Activated CD4-positive, alpha-beta T cell treated with anti-CD3 and anti-CD28 coated beads for 36 hours (primary cell): ENCODE measurements at regions not wholly inside any gene's neighbourhood (a gene's known extent, or its start where the extent isn't known, plus 50 kb on each side); places are given as distances from the start of the nearest gene placed in this dataset.

Experiments used
- ATAC-seq: fragments of 200-7000 bp; cut with Tn5 transposase; one replicate; pipeline ENCODE4 v1.10.0; 2021; ENCODE audit warnings: mild to moderate bottlenecking, moderate library complexity
- CTCF ChIA-PET: fragments of 350-600 bp; sonication (Branson Sonifier 250); formaldehyde crosslinking; loops from one replicate; lab custom pipeline; 2021; ENCODE audit warnings: antibody characterized with exemption; lab: Charles Lee
- POLR2A ChIA-PET: fragments of 350-600 bp; sonication (Branson Sonifier 250); formaldehyde crosslinking; loops from one replicate; lab custom pipeline; 2021; ENCODE audit warnings: antibody characterized with exemption, inconsistent platforms; lab: Charles Lee
- DNase-seq: peaks from one replicate; pipeline ENCODE4 v3.0.0-alpha.2; 2020
- H3K27ac Mint-ChIP-seq: one replicate; pipeline ENCODE4 v1.8.0; 2021; ENCODE audit warnings: mixed read lengths
- H3K27me3 Mint-ChIP-seq: one replicate; pipeline ENCODE4 v1.8.0; 2021; ENCODE audit warnings: mixed read lengths
- H3K36me3 Mint-ChIP-seq: one replicate; pipeline ENCODE4 v1.8.0; 2021; ENCODE audit warnings: low read depth, mixed read lengths
- H3K4me1 Mint-ChIP-seq: one replicate; pipeline ENCODE4 v1.8.0; 2021; ENCODE audit warnings: mixed read lengths
- H3K4me3 Mint-ChIP-seq: one replicate; pipeline ENCODE4 v1.8.0; 2021; ENCODE audit warnings: mild to moderate bottlenecking, moderate library complexity, mixed read lengths
- H3K9me3 Mint-ChIP-seq: one replicate; pipeline ENCODE4 v1.8.0; 2021; ENCODE audit warnings: low read depth, mixed read lengths
- intact Hi-C, 2 experiments: fragments of 100-400 bp; cut with DNase I in 1 of 2; cut with micrococcal nuclease in 1 of 2; formaldehyde crosslinking; loops; one replicate each; pipeline versions ENCODE4 v1.14.2 to v1.15.1; 2022 to 2024; cut with DNase I, micrococcal nuclease

DNA sequence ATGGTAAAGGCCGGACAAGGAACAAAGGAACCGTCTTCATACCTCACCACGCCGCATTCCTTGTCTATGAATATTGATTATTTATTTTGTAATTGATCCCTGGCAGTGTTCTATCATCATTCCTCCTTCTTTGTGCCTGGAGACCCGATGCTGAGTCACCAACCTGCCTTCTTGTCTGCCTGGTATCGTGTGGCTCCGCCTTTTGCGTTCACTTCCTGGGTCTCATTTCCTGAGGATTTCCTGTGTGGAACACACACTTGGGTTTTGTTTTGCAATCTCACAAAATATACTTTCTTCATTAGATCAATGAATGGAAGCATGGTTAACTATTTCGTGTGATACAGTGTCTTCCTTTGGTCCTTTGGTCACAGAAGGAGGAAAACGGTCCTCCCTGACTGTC is 95.5 kb upstream of the SNTG2 start:
- intact Hi-C loops: loop anchor here (2.0 to 5.0 kb wide), 2 partner anchors 692 to 697 kb away; no protein-coding TSS in a partner anchor
- Mint-ChIP-seq H3K4me1 (peaks cover 12% of the 10 kb centered on the region), H3K27ac (no peak overlapping the region), H3K9me3 (peaks cover 2% of the 10 kb centered on the region), H3K27me3 (no peaks in the 10 kb centered on the region), H3K36me3 (no peaks in the 10 kb centered on the region), H3K4me3 (no peak overlapping the region)
- ATAC-seq (no peak), DNase-seq (no peak)
- CTCF ChIA-PET: no interaction called here
- POLR2A ChIA-PET: no interaction called here

- CTCF ChIA-PET: no interaction called here
- intact Hi-C loops: loop anchor here in 1 of 2 experiments (2.0 kb wide), 1 partner anchor 692 kb away; no protein-coding TSS in a partner anchor
These were observed 96.2 kb upstream of the SNTG2 start for GRCh38 chr2:854460-854859.

GRCh38 chr2:853203-853870 is 97.3 kb upstream of the SNTG2 start:
- H3K4me1 Mint-ChIP-seq: peaks cover 12% of the 10 kb centered on the region
- intact Hi-C loops: no loop called here
- no peak overlapping the region for H3K27ac Mint-ChIP-seq
- H3K36me3 Mint-ChIP-seq: no peaks in the 10 kb centered on the region
- DNase-seq (no peak), ATAC-seq (no peak)
- CTCF ChIA-PET: no interaction called here
- peaks cover 2% of the 10 kb centered on the region for H3K27me3 Mint-ChIP-seq
- H3K4me3 Mint-ChIP-seq: no peak overlapping the region
- peaks cover 2% of the 10 kb centered on the region for H3K9me3 Mint-ChIP-seq
- POLR2A ChIA-PET: interaction anchor here (0.7 kb wide), 1 partner anchor 351 kb away, joined by 3 read pairs; no protein-coding TSS in a partner anchor

More at GRCh38 chr2:854460-854859, 96.2 kb upstream of the SNTG2 start:
- Mint-ChIP-seq H3K4me3 (no peak overlapping the region), H3K27ac (no peak overlapping the region), H3K4me1 (peaks cover 12% of the 10 kb centered on the region), H3K36me3 (no peaks in the 10 kb centered on the region), H3K9me3 (peaks cover 2% of the 10 kb centered on the region), H3K27me3 (no peaks in the 10 kb centered on the region)
- peak; percentile 52 for DNase-seq
- POLR2A ChIA-PET: no interaction called here
- no peak for ATAC-seq

GRCh38 chr2:852168-852567 is 98.5 kb upstream of the SNTG2 start:
- Mint-ChIP-seq H3K9me3 (peaks cover 2% of the 10 kb centered on the region), H3K4me3 (no peak overlapping the region), H3K27ac (no peak overlapping the region), H3K27me3 (peaks cover 2% of the 10 kb centered on the region), H3K4me1 (peaks cover 12% of the 10 kb centered on the region), H3K36me3 (no peaks in the 10 kb centered on the region)
- ATAC-seq (no peak), DNase-seq (no peak)
- ChIA-PET POLR2A (no interaction called here), CTCF (interaction anchor here (0.6 to 1.3 kb wide), 3 partner anchors 32 to 700 kb away, joined by 3 read pairs; no protein-coding TSS in a partner anchor)
- intact Hi-C loops: no loop called here

DNA sequence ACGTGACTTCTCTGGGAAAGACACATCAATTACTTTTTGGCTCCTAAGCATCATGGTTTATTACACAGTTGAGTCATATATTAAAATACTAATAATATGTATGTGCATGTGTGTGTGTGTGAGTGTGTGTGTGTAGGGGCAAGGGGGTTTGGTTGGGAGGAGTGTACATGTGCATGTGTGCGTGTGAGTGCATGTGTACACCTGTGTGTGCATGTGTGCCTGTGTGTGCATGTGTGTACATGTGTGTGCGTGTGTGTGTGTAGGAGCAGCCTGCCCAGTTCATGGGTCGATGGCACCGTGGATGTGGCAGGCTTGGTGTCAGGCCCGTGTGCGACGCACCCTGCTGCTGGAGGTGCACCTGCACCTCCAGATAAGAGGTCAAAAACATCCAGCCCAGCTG is 99.0 kb upstream of the SNTG2 start:
- Mint-ChIP-seq H3K4me3 (no peak overlapping the region), H3K9me3 (peaks cover 2% of the 10 kb centered on the region), H3K36me3 (no peaks in the 10 kb centered on the region), H3K4me1 (peaks cover 12% of the 10 kb centered on the region), H3K27ac (no peak overlapping the region), H3K27me3 (peaks cover 2% of the 10 kb centered on the region)
- DNase-seq: no peak
- ATAC-seq: no peak
- CTCF ChIA-PET: interaction anchor here (0.7 to 1.3 kb wide), 2 partner anchors 33 to 701 kb away, joined by 3 read pairs; no protein-coding TSS in a partner anchor
- POLR2A ChIA-PET: no interaction called here
- intact Hi-C loops: no loop called here

- POLR2A ChIA-PET: no interaction called here
- DNase-seq (no peak), ATAC-seq (no peak)
- H3K27ac Mint-ChIP-seq: no peak overlapping the region
- CTCF ChIA-PET: no interaction called here
- no peak overlapping the region for H3K4me3 Mint-ChIP-seq
- intact Hi-C loops: no loop called here
- peaks cover 2% of the 10 kb centered on the region for H3K9me3 Mint-ChIP-seq
- H3K4me1 Mint-ChIP-seq: peaks cover 12% of the 10 kb centered on the region
- peaks cover 2% of the 10 kb centered on the region for H3K27me3 Mint-ChIP-seq
- no peaks in the 10 kb centered on the region for H3K36me3 Mint-ChIP-seq
These were observed 99.6 kb upstream of the SNTG2 start for GRCh38 chr2:851078-851477.

GRCh38 chr2:850429-850828 is 100.2 kb upstream of the SNTG2 start:
- DNase-seq: no peak
- no peak overlapping the region for H3K4me3 Mint-ChIP-seq
- no peak for ATAC-seq
- H3K4me1 Mint-ChIP-seq: peaks cover 9% of the 10 kb centered on the region
- CTCF ChIA-PET: no interaction called here
- intact Hi-C loops: no loop called here
- no peaks in the 10 kb centered on the region for H3K36me3 Mint-ChIP-seq
- peaks cover 2% of the 10 kb centered on the region for H3K9me3 Mint-ChIP-seq
- POLR2A ChIA-PET: no interaction called here
- H3K27me3 Mint-ChIP-seq: peaks cover 2% of the 10 kb centered on the region
- no peak overlapping the region for H3K27ac Mint-ChIP-seq

- no peak for ATAC-seq
- Mint-ChIP-seq H3K9me3 (no peaks in the 10 kb centered on the region), H3K4me3 (no peak overlapping the region), H3K27me3 (peaks cover 6% of the 10 kb centered on the region), H3K27ac (no peak overlapping the region), H3K4me1 (no peaks in the 10 kb centered on the region), H3K36me3 (no peaks in the 10 kb centered on the region)
- CTCF ChIA-PET: interaction anchor here (0.8 kb wide), 1 partner anchor 9 kb away, joined by 3 read pairs; no protein-coding TSS in a partner anchor
- DNase-seq: no peak
- POLR2A ChIA-PET: no interaction called here
- intact Hi-C loops: no loop called here
These were observed 102.5 kb upstream of the SNTG2 start for GRCh38 chr2:848099-848498.

DNA sequence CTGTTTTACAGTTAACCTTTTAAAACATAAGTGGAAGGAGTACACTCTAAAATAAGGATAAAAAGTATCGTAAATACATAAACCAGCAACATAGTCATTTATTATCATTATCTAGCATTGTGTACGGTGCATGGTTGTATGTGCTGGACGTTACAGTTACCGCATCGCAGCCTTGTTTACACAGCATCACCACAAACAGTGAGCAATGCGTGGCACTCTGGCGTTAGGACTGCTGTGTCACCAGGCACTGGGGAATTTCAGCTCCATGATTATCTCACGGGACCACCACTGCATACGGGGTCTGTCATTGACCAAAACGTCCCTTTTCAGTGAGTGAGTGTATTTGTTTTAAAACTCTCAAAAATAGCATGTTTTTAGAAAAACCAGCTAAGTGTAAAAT is 103.0 kb upstream of the SNTG2 start:
- Mint-ChIP-seq H3K27ac (no peak overlapping the region), H3K4me1 (no peaks in the 10 kb centered on the region), H3K9me3 (no peaks in the 10 kb centered on the region), H3K27me3 (peaks cover 6% of the 10 kb centered on the region), H3K36me3 (no peaks in the 10 kb centered on the region), H3K4me3 (no peak overlapping the region)
- CTCF ChIA-PET: interaction anchor here (0.8 kb wide), 1 partner anchor 9 kb away, joined by 3 read pairs; no protein-coding TSS in a partner anchor
- intact Hi-C loops: no loop called here
- ATAC-seq: no peak
- POLR2A ChIA-PET: no interaction called here
- no peak for DNase-seq

DNA sequence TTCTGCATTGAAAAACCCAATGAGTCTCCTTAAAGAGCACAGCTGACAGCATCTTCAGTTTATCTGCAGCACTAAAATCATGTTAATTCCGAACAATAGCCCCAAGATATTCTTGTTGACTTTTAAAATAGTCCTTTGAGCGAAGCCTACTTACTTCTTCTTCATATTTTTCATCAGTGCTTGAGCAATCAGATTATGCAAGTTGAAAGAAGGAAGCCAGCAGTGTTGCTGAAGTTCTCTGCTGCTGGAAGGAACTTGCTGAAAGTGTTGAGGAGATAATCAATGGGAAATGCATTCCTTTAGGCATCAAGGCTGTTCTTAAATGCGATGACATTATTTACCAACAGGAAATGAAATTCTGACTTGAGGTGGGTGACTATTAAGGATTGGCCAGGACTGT is 105.9 kb upstream of the SNTG2 start:
- ChIA-PET POLR2A (no interaction called here), CTCF (no interaction called here)
- intact Hi-C loops: no loop called here
- no peak for ATAC-seq
- Mint-ChIP-seq H3K27ac (no peak overlapping the region), H3K4me1 (no peaks in the 10 kb centered on the region), H3K36me3 (no peaks in the 10 kb centered on the region), H3K4me3 (no peak overlapping the region), H3K9me3 (no peaks in the 10 kb centered on the region), H3K27me3 (peaks cover 15% of the 10 kb centered on the region)
- DNase-seq: no peak

DNA sequence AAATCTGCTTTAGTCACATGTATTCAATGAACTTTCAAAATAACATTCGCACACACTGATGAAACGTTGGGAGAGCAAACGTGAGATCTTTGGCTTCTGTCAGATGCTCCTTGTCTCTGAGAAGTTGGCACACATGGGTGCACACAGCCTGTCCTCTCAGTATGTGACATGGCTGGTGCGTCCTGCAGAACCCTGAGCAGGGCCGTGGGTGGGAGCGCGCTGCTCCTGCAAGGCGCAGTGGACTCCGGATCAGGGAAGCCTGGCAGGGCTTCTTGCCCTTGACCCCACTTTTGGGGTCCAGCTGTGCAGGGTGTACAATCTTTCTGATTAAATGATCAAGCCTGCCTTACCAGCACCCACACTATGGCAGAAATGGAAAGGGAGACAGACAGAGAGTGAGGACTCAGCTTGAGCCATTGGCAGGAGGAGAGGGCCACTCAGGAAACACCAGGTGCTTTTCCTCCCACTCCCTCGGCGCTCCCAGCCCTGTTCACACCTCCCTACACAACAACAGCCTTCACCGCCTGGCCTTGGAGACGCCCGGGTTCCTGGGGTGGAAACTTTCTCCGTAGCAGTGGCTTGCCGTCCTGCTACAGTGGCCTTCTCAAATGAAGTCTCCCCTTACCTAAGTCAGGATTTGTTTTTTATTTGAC is 108.4 kb upstream of the SNTG2 start:
- ATAC-seq (no peak), DNase-seq (no peak)
- Mint-ChIP-seq H3K4me3 (no peak overlapping the region), H3K27ac (no peak overlapping the region), H3K27me3 (peaks cover 26% of the 10 kb centered on the region), H3K9me3 (no peaks in the 10 kb centered on the region), H3K4me1 (no peaks in the 10 kb centered on the region), H3K36me3 (no peaks in the 10 kb centered on the region)
- intact Hi-C loops: no loop called here
- POLR2A ChIA-PET: no interaction called here
- CTCF ChIA-PET: no interaction called here

- H3K4me3 Mint-ChIP-seq: no peak overlapping the region
- intact Hi-C loops: no loop called here
- H3K27ac Mint-ChIP-seq: no peak overlapping the region
- ChIA-PET CTCF (no interaction called here), POLR2A (no interaction called here)
- no peak for ATAC-seq
- H3K27me3 Mint-ChIP-seq: peaks cover 26% of the 10 kb centered on the region
- DNase-seq: no peak
- no peaks in the 10 kb centered on the region for H3K36me3 Mint-ChIP-seq
- no peaks in the 10 kb centered on the region for H3K4me1 Mint-ChIP-seq
- no peaks in the 10 kb centered on the region for H3K9me3 Mint-ChIP-seq
These were observed 109.6 kb upstream of the SNTG2 start for GRCh38 chr2:841036-841435.
